Mammary epithelial cell (primary cell): ENCODE measurements at regions not wholly inside any gene's neighbourhood (a gene's known extent, or its start where the extent isn't known, plus 50 kb on each side); places are given as distances from the start of the nearest gene placed in this dataset.

Source experiments
- CTCF ChIP-seq, 2 donors: IDR thresholded peaks in 1 of 2; conservative IDR thresholded peaks in 1 of 2; 2 replicates each; pipeline ENCODE4 v1.5.1; 2011 to 2012; ENCODE audit warnings: inconsistent platforms in 2 of 2, low read length in 2 of 2, mild to moderate bottlenecking in 2 of 2, control low read depth in 1 of 2, low read depth in 1 of 2; ENCODE audit not compliant: insufficient read depth in 1 of 2; ENCODE audit errors: extremely low read depth in 1 of 2
- EZH2 ChIP-seq: IDR thresholded peaks from 2 replicates; pipeline ENCODE4 v1.6.1; 2012; ENCODE audit warnings: low read length, inconsistent platforms, borderline replicate concordance

DNA sequence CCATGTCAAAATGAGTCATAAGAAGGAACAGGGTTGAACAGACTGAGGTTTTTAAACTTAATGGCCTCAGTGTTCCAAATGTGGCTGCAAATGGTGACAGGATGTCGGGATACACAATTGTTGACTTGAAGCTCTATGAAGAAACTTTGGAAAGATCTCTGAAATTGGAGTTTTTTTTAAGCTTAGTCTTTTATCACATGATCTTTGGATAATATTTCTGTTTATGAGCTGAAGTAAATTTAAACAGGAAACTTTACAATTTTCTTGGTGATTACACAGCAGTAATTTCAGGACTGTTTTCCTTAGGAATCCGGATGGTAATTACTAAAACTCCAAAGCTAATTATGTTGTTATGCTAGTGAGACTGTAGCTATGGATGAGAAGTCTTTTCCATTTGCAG, 199.1 kb upstream of the NRXN1 start:
- TF ChIP-seq EZH2, result no peak
- TF ChIP-seq CTCF (conservative IDR thresholded peaks at IDR 0.05 in 1 of 2, IDR thresholded peaks at IDR 0.05 in 1 of 2; ENCODE audit: extremely low read depth in 1 of 2, insufficient read depth in 1 of 2, low read depth in 1 of 2, low read length in 2 of 2), result no peak
